Neutrophil (primary cell): ENCODE measurements at regions not wholly inside any gene's neighbourhood (a gene's known extent, or its start where the extent isn't known, plus 50 kb on each side); places are given as distances from the start of the nearest gene placed in this dataset.
A peak's percentile ranks its signal among the peaks of the same experiment; 100 is the strongest.

ENCODE experiments used
- H3K27ac ChIP-seq: fragments of 200-600 bp; sonication (generic); 2 replicates; pipeline ENCODE4 v1.5.1; 2016; ENCODE audit warnings: mild to moderate bottlenecking, moderate library complexity
- H3K27me3 ChIP-seq: fragments of 200-600 bp; sonication (generic); 2 replicates; pipeline ENCODE4 v1.6.0; 2016; ENCODE audit warnings: mild to moderate bottlenecking
- H3K36me3 ChIP-seq: fragments of 200-600 bp; sonication (generic); 2 replicates; pipeline ENCODE4 v1.5.1; 2017
- H3K4me1 ChIP-seq, 2 experiments: fragments of 200-600 bp in 1 of 2; sonication (generic) in 1 of 2; 1 replicate in 1 of 2; 2 replicates in 1 of 2; pipeline versions ENCODE4 v1.5.1 to v1.6.1; 2013 to 2016; ENCODE audit warnings: low read depth in 1 of 2, low read length in 1 of 2, mild to moderate bottlenecking in 1 of 2, moderate library complexity in 1 of 2; ENCODE audit not compliant: control insufficient read depth in 1 of 2, insufficient read depth in 1 of 2
- H3K4me3 ChIP-seq, 2 experiments: fragments of 200-600 bp in 1 of 2; sonication (generic) in 1 of 2; 1 replicate in 1 of 2; 2 replicates in 1 of 2; pipeline ENCODE4 v1.5.1; 2013 to 2016; ENCODE audit warnings: low read depth in 1 of 2, low read length in 1 of 2, mild to moderate bottlenecking in 1 of 2, moderate library complexity in 1 of 2
- H3K9me3 ChIP-seq: fragments of 200-600 bp; sonication (generic); 2 replicates; pipeline ENCODE4 v1.5.1; 2016
- TF ChIP-seq, protein P1 (sequence below): fragments of 200-600 bp; sonication (generic); IDR thresholded peaks from 2 replicates; pipeline ENCODE4 v1.5.1; 2016; ENCODE audit warnings: antibody characterized with exemption

DNA sequence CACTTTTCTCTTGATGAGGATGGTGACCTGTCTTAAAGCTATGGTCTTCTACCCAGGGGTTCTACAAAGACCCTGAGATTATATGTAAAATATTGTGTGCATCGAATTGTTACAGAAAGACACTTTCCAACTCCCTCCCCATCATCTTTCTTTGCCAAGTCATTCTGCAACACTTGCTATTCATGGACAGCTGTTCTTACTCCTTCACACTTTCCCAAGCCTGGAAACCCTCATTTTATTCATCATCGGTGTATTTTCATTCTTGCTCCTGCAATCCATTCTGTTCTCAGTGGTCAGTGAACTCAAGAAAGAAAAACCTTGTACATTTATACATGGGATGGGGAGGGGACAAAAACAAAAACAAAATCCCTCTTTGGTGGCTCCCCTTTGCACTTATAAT is 90.5 kb upstream of the STXBP6 start:
- no peaks in the 10 kb centered on the region for H3K4me1 ChIP-seq
- H3K36me3 ChIP-seq, result no peaks in the 10 kb centered on the region
- TF ChIP-seq, protein P1, sequence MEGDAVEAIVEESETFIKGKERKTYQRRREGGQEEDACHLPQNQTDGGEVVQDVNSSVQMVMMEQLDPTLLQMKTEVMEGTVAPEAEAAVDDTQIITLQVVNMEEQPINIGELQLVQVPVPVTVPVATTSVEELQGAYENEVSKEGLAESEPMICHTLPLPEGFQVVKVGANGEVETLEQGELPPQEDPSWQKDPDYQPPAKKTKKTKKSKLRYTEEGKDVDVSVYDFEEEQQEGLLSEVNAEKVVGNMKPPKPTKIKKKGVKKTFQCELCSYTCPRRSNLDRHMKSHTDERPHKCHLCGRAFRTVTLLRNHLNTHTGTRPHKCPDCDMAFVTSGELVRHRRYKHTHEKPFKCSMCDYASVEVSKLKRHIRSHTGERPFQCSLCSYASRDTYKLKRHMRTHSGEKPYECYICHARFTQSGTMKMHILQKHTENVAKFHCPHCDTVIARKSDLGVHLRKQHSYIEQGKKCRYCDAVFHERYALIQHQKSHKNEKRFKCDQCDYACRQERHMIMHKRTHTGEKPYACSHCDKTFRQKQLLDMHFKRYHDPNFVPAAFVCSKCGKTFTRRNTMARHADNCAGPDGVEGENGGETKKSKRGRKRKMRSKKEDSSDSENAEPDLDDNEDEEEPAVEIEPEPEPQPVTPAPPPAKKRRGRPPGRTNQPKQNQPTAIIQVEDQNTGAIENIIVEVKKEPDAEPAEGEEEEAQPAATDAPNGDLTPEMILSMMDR, result no peak

DNA sequence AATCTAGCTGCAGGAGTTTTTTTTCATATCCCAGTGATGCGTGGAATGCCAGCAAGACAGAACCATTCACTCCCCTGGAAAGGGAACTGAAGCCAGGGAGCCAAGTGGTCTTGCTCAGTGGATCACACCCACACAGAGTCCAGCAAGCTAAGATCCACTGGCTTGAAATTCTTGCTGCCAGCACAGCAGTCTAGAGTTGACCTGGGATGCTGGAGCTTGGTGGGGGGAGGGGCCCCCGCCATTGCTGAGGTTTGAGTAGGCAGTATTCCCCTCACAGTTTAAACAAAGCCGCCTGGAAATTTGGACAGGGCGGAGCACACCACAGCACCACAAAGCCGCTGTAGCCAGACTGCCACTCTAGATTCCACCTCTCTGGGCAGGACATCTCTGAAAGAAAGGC is 86.9 kb upstream of the STXBP6 start:
- Histone ChIP-seq H3K4me3 (no peak overlapping the region), H3K4me1 (no peaks in the 10 kb centered on the region), H3K9me3 (no peaks in the 10 kb centered on the region), H3K27me3 (peaks cover 39% of the 10 kb centered on the region), H3K36me3 (no peaks in the 10 kb centered on the region), H3K27ac (no peak overlapping the region)
- TF ChIP-seq, protein P1, result no peak

More for the DNA sequence above, 90.5 kb upstream of the STXBP6 start:
- Histone ChIP-seq H3K27me3 (peaks cover 10% of the 10 kb centered on the region), H3K27ac (no peak overlapping the region), H3K9me3 (no peaks in the 10 kb centered on the region), H3K4me3 (no peak overlapping the region)

DNA sequence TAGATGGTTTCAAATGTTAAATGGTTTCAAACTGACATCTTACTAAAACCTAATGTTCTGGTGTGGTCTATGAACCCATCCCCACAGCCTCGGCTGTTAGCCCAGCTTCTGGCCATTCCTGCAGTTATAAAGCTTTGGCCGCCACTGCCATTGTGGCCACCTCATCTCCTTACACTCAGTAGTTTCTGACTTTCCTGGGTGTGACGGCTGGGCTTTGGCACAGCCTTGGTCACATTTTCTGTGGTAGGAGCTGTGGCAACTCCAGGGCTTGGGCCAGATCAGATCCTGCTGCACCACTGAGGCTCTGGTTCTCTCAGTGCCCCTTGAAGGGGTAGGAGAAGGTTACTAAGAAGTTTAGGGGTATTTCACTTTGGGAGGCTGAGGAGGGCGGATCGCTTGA is 84.2 kb upstream of the STXBP6 start:
- no peak overlapping the region for H3K4me3 ChIP-seq
- TF ChIP-seq, protein P1, result no peak
- no peaks in the 10 kb centered on the region for H3K36me3 ChIP-seq
- H3K4me1 ChIP-seq, result no peaks in the 10 kb centered on the region
- H3K9me3 ChIP-seq, result no peaks in the 10 kb centered on the region
- peaks cover 48% of the 10 kb centered on the region for H3K27me3 ChIP-seq
- no peak overlapping the region for H3K27ac ChIP-seq

DNA sequence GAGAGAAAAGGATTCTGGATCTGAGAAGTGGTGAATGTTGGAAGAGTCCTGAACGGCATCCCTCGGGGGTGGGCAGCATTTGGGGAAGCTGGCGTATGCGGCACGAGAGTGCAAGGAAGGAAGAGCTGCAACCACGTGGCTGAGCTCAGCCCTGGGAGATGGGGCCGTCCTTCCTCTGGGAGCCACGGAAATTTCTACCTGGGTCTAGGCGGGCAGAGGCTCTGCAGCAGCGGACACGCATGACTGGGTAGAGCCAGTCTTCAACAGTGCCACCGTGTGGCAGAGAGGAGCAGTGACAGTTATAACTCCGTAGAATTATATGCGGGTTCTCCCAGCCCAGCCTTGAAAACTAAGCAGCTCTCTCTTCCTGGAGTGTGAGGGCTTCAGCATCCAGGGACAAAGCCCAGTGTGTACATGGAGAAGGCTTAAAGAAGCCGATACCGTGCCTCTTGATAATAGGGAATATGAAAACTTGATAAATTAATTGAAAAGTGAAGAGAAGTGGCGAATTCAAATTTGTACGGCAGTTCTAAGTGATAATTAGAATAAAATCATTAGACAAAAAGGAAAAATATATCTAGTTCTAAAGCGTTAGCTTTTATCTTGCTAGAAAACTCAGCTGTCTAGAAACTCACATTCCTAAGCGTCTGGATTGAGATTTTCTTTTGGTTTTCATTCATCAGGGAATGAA is 82.9 kb upstream of the STXBP6 start:
- Histone ChIP-seq H3K27ac (no peak overlapping the region), H3K27me3 (peaks cover 49% of the 10 kb centered on the region), H3K4me1 (no peaks in the 10 kb centered on the region), H3K36me3 (no peaks in the 10 kb centered on the region), H3K4me3 (no peak overlapping the region), H3K9me3 (no peaks in the 10 kb centered on the region)
- TF ChIP-seq, protein P1, result peak; percentile 33

DNA sequence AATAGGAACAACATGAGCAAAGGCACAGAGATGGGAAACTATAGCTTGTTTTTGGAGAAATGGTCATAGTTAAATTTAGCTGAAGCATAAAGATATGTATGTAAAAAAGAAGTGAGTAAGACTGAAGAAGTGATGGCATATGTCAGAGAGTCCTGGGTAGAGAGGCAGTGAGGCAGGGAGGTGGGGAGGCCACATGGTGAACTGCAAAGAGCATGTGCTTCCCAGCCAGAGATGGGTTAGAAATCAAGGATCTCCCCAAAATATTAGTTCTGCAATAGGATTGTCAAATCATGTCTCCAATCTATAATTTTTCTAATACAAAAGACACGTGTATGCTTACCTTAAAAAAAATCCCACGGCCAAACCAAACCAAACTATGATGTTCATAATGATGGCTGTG is 82.1 kb upstream of the STXBP6 start:
- H3K4me1 ChIP-seq, result no peaks in the 10 kb centered on the region
- TF ChIP-seq, protein P1, result no peak
- H3K27ac ChIP-seq, result no peak overlapping the region
- H3K36me3 ChIP-seq, result no peaks in the 10 kb centered on the region
- H3K27me3 ChIP-seq, result peaks cover 49% of the 10 kb centered on the region
- H3K4me3 ChIP-seq, result no peak overlapping the region
- H3K9me3 ChIP-seq, result no peaks in the 10 kb centered on the region
